ENCODE measurements at regions not wholly inside any gene's neighbourhood (a gene's known extent, or its start where the extent isn't known, plus 50 kb on each side); places are given as distances from the start of the nearest gene placed in this dataset.

DNA sequence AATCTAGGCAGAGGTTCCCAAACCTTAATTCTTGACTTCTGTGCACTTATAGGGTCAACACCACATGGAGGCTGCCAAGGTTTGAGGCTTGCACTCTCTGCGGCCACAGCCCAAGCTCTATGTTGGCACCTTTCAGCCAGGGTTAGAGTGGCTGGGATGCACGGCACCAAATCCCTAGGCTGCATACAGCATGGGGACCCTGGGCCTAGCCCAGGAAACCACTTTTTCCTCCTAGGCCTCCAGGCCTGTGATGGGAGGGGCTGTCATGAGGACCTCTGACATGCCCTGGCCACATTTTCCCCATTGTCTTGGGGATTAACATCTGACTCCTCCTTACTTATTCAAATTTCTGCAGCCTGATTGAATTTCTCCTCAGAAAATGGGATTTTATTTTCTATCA lies 165.4 kb downstream of the SI start:
- TF ChIP-seq HMG20B (CRISPR knock-in tag; IDR thresholded peaks at IDR 0.05): no peak
- TF ChIP-seq HEY1 (CRISPR knock-in tag; IDR thresholded peaks at IDR 0.05; ENCODE audit: borderline replicate concordance): no peak
- TF ChIP-seq, protein P1, sequence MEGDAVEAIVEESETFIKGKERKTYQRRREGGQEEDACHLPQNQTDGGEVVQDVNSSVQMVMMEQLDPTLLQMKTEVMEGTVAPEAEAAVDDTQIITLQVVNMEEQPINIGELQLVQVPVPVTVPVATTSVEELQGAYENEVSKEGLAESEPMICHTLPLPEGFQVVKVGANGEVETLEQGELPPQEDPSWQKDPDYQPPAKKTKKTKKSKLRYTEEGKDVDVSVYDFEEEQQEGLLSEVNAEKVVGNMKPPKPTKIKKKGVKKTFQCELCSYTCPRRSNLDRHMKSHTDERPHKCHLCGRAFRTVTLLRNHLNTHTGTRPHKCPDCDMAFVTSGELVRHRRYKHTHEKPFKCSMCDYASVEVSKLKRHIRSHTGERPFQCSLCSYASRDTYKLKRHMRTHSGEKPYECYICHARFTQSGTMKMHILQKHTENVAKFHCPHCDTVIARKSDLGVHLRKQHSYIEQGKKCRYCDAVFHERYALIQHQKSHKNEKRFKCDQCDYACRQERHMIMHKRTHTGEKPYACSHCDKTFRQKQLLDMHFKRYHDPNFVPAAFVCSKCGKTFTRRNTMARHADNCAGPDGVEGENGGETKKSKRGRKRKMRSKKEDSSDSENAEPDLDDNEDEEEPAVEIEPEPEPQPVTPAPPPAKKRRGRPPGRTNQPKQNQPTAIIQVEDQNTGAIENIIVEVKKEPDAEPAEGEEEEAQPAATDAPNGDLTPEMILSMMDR (IDR thresholded peaks at IDR 0.05 in 2 of 3, conservative IDR thresholded peaks at IDR 0.05 in 1 of 3; ENCODE audit: insufficient read depth in 2 of 3, low read depth in 1 of 3, low read length in 3 of 3): no peak
- TF ChIP-seq BDP1 (IDR thresholded peaks at IDR 0.05; ENCODE audit: insufficient read depth, insufficient read length): no peak
- no peak for TF ChIP-seq POLR2A (conservative IDR thresholded peaks at IDR 0.05)
- TF ChIP-seq MYBL2 (IDR thresholded peaks at IDR 0.05; ENCODE audit: low read depth): no peak
- no peak for TF ChIP-seq MYBL2 (CRISPR knock-in tag; IDR thresholded peaks at IDR 0.05; ENCODE audit: borderline replicate concordance)
- no peak for TF ChIP-seq EHMT2 (IDR thresholded peaks at IDR 0.05)
- no peak for TF ChIP-seq SREBF2 (CRISPR knock-in tag; IDR thresholded peaks at IDR 0.05)
- no peak for TF ChIP-seq ZFP36 (IDR thresholded peaks at IDR 0.05; ENCODE audit: low read depth, low read length, partially characterized antibody)
- TF ChIP-seq ETV5 (CRISPR knock-in tag; IDR thresholded peaks at IDR 0.05; ENCODE audit: low read depth): no peak
- no peak for TF ChIP-seq FOXM1 (IDR thresholded peaks at IDR 0.05; ENCODE audit: low read depth)
- no peak for TF ChIP-seq FOXM1 (CRISPR knock-in tag; IDR thresholded peaks at IDR 0.05; ENCODE audit: low read depth)
- TF ChIP-seq PML (IDR thresholded peaks at IDR 0.05; ENCODE audit: low read length): no peak
- TF ChIP-seq SOX6 (IDR thresholded peaks at IDR 0.05): no peak
